ENCODE measurements at regions not wholly inside any gene's neighbourhood (a gene's known extent, or its start where the extent isn't known, plus 50 kb on each side); places are given as distances from the start of the nearest gene placed in this dataset.

GRCh38 chr15:69515926-69516325 is 63.3 kb downstream of the RPLP1 start:
- TF ChIP-seq, protein P1, sequence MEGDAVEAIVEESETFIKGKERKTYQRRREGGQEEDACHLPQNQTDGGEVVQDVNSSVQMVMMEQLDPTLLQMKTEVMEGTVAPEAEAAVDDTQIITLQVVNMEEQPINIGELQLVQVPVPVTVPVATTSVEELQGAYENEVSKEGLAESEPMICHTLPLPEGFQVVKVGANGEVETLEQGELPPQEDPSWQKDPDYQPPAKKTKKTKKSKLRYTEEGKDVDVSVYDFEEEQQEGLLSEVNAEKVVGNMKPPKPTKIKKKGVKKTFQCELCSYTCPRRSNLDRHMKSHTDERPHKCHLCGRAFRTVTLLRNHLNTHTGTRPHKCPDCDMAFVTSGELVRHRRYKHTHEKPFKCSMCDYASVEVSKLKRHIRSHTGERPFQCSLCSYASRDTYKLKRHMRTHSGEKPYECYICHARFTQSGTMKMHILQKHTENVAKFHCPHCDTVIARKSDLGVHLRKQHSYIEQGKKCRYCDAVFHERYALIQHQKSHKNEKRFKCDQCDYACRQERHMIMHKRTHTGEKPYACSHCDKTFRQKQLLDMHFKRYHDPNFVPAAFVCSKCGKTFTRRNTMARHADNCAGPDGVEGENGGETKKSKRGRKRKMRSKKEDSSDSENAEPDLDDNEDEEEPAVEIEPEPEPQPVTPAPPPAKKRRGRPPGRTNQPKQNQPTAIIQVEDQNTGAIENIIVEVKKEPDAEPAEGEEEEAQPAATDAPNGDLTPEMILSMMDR (optimal IDR thresholded peaks at IDR 0.05 in 1 of 3, IDR thresholded peaks at IDR 0.05 in 1 of 3, conservative IDR thresholded peaks at IDR 0.05 in 1 of 3; ENCODE audit: extremely low read depth in 1 of 3, insufficient read depth in 2 of 3, low read length in 3 of 3): no peak
- no peak for TF ChIP-seq EZH2 (IDR thresholded peaks at IDR 0.05; ENCODE audit: low read length)

All from keratinocyte (primary cell).